OCI-LY3 (cell line): ENCODE measurements at regions not wholly inside any gene's neighbourhood (a gene's known extent, or its start where the extent isn't known, plus 50 kb on each side); places are given as distances from the start of the nearest gene placed in this dataset.

Source experiments
- H2AFZ ChIP-seq: fragments of 200-600, 300-600 bp; shearing (Covaris generic); 2 replicates; pipeline ENCODE4 v1.6.0; 2014; ENCODE audit warnings: antibody characterized with exemption, low read depth, low read length
- H3K27ac ChIP-seq: fragments of 200-600, 300-600 bp; sonication (generic); 2 replicates; pipeline ENCODE4 v1.5.1; 2014; ENCODE audit warnings: mild to moderate bottlenecking, low read length, moderate library complexity, mixed read lengths
- H3K27me3 ChIP-seq: fragments of 200-600, 300-600 bp; sonication (generic); 2 replicates; pipeline ENCODE4 v1.6.1; 2014; ENCODE audit warnings: low read depth, low read length, mixed read lengths
- H3K36me3 ChIP-seq: fragments of 200-600, 300-600 bp; sonication (generic); replicated peaks from 2 replicates; pipeline ENCODE3; 2014; ENCODE audit warnings: low read depth, low read length, mixed read lengths
- H3K4me1 ChIP-seq: fragments of 300-600, 200-600 bp; sonication (generic); 2 replicates; pipeline ENCODE4 v1.6.1; 2014; ENCODE audit warnings: low read length, mixed read lengths
- H3K4me2 ChIP-seq: fragments of 200-600, 300-600 bp; sonication (generic); 2 replicates; pipeline ENCODE4 v1.6.1; 2014; ENCODE audit warnings: low read length, mixed read lengths
- H3K4me3 ChIP-seq: fragments of 300-600, 200-600 bp; sonication (generic); 2 replicates; pipeline ENCODE4 v1.5.1; 2014; ENCODE audit warnings: antibody characterized with exemption, mild to moderate bottlenecking, low read length, moderate library complexity
- H3K79me2 ChIP-seq: fragments of 300-600, 200-600 bp; shearing (Covaris generic); 2 replicates; pipeline ENCODE4 v1.6.1; 2014; ENCODE audit warnings: mild to moderate bottlenecking, low read length, mixed read lengths
- H3K9ac ChIP-seq: fragments of 300-600, 200-600 bp; shearing (Covaris generic); 2 replicates; pipeline ENCODE4 v1.6.0; 2014; ENCODE audit warnings: mild to moderate bottlenecking, low read length, moderate library complexity
- H3K9me3 ChIP-seq: fragments of 200-600, 300-600 bp; shearing (Covaris generic); 2 replicates; pipeline ENCODE4 v1.6.1; 2014; ENCODE audit warnings: low read length, mixed read lengths; ENCODE audit not compliant: insufficient read depth
- H4K20me1 ChIP-seq: fragments of 200-600, 300-600 bp; sonication (generic); 2 replicates; pipeline ENCODE4 v1.6.1; 2016; ENCODE audit warnings: low read length, mixed read lengths; ENCODE audit not compliant: insufficient read depth
- EZH2phosphoT487 ChIP-seq: fragments of 200-600 bp; shearing (Covaris generic); IDR thresholded peaks from 2 replicates; pipeline ENCODE4 v1.6.1; 2018; ENCODE audit warnings: antibody characterized with exemption, mixed run types, low read depth
- TF ChIP-seq, protein P1 (sequence below): fragments of 200-600, 300-600 bp; sonication (generic); IDR thresholded peaks from 2 replicates; pipeline ENCODE4 v1.5.1; 2014; ENCODE audit warnings: antibody characterized with exemption, low read length, low read depth

DNA sequence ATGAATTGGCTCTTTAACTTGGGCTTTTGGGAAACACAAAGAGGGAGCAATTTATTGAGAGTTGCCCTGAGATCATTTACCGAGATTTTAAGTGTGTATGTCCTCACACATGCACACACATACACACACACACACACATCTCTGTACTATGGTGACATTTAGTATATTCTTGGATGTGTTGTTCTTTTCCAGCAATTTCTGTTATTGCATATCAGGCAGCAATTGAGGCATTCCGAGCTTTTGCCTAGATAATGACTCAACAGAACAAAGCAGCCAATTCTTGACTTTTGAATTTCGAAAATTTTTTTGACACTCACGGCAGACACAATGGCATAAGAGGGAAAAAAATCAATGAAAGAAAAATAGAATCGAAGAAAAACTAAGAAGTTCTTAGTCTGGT lies 248.5 kb downstream of the DUSP6 start:
- Histone ChIP-seq H3K4me1 (no peaks in the 10 kb centered on the region), H3K79me2 (no peaks in the 10 kb centered on the region), H2AFZ (no peak overlapping the region), H3K9me3 (no peaks in the 10 kb centered on the region), H3K4me3 (no peak overlapping the region), H3K9ac (no peak overlapping the region), H3K27me3 (no peaks in the 10 kb centered on the region), H3K27ac (no peak overlapping the region), H4K20me1 (no peaks in the 10 kb centered on the region), H3K4me2 (no peak overlapping the region), H3K36me3 (no peaks in the 10 kb centered on the region)
- no peak for TF ChIP-seq EZH2phosphoT487
- TF ChIP-seq, protein P1, sequence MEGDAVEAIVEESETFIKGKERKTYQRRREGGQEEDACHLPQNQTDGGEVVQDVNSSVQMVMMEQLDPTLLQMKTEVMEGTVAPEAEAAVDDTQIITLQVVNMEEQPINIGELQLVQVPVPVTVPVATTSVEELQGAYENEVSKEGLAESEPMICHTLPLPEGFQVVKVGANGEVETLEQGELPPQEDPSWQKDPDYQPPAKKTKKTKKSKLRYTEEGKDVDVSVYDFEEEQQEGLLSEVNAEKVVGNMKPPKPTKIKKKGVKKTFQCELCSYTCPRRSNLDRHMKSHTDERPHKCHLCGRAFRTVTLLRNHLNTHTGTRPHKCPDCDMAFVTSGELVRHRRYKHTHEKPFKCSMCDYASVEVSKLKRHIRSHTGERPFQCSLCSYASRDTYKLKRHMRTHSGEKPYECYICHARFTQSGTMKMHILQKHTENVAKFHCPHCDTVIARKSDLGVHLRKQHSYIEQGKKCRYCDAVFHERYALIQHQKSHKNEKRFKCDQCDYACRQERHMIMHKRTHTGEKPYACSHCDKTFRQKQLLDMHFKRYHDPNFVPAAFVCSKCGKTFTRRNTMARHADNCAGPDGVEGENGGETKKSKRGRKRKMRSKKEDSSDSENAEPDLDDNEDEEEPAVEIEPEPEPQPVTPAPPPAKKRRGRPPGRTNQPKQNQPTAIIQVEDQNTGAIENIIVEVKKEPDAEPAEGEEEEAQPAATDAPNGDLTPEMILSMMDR = no peak

DNA sequence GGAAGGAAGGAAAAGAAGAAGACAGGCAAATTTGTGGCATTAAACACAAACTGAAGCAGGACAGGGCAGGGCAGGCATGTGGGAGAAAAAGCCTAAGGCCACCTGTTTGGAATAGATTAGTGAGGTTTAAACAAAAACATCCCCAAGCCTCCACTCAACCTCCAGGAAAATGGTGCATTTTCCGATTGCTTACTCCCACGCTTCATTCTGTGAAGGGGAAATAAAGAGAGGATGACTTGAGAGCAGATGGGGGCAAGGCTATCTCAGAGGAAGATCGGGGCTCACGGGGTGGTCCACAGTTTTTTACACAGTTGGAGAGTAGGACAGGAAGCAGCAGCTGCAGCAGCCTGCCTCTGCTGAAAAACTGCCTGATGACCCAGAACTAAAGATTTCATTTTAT lies 250.9 kb downstream of the DUSP6 start:
- Histone ChIP-seq H3K9ac (no peak overlapping the region), H3K4me2 (no peak overlapping the region), H3K4me1 (no peaks in the 10 kb centered on the region), H3K27me3 (no peaks in the 10 kb centered on the region), H3K27ac (no peak overlapping the region), H3K79me2 (no peaks in the 10 kb centered on the region), H3K9me3 (no peaks in the 10 kb centered on the region), H3K4me3 (no peak overlapping the region), H3K36me3 (no peaks in the 10 kb centered on the region), H2AFZ (no peak overlapping the region), H4K20me1 (no peaks in the 10 kb centered on the region)
- TF ChIP-seq, protein P1 = no peak
- no peak for TF ChIP-seq EZH2phosphoT487

DNA sequence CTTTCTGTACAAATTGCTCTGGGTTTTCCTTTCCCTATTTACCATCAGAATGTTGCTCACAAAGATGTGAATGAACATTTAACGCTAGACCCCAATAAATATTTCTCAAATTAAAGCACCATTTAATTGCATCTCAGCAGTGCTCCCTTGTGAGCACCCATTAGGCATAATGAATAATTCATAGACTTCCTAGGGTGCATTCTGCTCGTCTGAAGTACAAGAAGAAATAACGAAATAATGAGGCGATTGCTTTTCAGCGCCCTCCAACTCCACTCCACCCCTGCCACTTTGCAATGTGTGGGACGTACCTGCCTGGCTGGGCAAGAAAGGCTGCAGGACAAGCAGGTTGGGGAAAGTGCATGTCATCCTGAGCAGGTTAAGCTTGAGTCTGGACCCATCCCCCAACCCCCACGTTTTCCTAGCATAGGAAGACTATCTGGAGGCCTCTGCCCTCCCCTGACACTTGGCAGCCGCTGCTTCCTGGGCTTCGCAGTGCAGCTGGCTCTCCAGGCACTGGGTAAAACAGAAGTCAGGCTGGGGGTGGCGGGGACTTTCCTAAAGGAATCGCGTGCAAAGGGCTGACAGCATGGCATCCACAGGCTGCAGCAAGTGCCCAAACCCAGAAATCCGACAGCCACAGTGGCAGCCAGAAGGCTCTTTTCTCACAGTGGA lies 253.7 kb downstream of the DUSP6 start:
- no peak overlapping the region for H3K27ac ChIP-seq
- no peak overlapping the region for H3K4me2 ChIP-seq
- TF ChIP-seq, protein P1 = no peak
- TF ChIP-seq EZH2phosphoT487 = no peak

DNA sequence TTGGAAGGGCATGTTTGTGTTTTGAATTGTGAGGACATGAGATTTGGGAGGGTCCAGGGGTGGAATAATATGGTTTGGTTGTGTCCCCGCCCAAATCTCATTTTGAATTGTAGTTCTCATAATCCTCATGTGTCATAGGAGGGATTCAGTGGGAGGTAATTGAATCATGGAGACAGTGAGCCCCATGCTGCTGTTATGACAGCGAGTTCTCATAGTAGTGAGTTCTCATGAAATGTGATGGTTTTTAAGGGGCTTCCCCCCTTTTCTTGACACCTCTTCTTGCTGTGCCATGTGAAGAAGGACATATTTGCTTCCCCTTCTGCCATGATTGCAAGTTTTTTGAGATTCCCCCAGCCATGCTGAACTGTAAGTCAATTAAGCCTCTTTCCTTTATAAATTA lies 260.0 kb downstream of the DUSP6 start:
- Histone ChIP-seq H3K9me3 (peaks cover 3% of the 10 kb centered on the region; the same call in 1 of the 2 replicates), H3K79me2 (no peaks in the 10 kb centered on the region), H3K27ac (no peak overlapping the region), H2AFZ (no peak overlapping the region), H4K20me1 (no peaks in the 10 kb centered on the region), H3K4me1 (no peaks in the 10 kb centered on the region), H3K4me2 (no peak overlapping the region), H3K36me3 (no peaks in the 10 kb centered on the region), H3K4me3 (no peak overlapping the region), H3K9ac (no peak overlapping the region), H3K27me3 (no peaks in the 10 kb centered on the region)
- TF ChIP-seq, protein P1 = no peak
- TF ChIP-seq EZH2phosphoT487 = no peak

More for the DNA sequence above, 253.7 kb downstream of the DUSP6 start:
- Histone ChIP-seq H3K27me3 (no peaks in the 10 kb centered on the region), H3K9ac (no peak overlapping the region), H3K9me3 (no peaks in the 10 kb centered on the region), H3K79me2 (no peaks in the 10 kb centered on the region), H2AFZ (no peak overlapping the region), H3K36me3 (no peaks in the 10 kb centered on the region), H3K4me1 (no peaks in the 10 kb centered on the region), H3K4me3 (no peak overlapping the region), H4K20me1 (no peaks in the 10 kb centered on the region)
